HG02852 (cell line): ENCODE measurements at regions not wholly inside any gene's neighbourhood (a gene's known extent, or its start where the extent isn't known, plus 50 kb on each side); places are given as distances from the start of the nearest gene placed in this dataset.

Experiments used
- ATAC-seq: cut with Tn5 transposase; IDR thresholded peaks from one replicate; pipeline ENCODE4 v1.9.1; 2021; ENCODE audit warnings: mild to moderate bottlenecking, moderate library complexity; ENCODE audit not compliant: unreplicated experiment

DNA sequence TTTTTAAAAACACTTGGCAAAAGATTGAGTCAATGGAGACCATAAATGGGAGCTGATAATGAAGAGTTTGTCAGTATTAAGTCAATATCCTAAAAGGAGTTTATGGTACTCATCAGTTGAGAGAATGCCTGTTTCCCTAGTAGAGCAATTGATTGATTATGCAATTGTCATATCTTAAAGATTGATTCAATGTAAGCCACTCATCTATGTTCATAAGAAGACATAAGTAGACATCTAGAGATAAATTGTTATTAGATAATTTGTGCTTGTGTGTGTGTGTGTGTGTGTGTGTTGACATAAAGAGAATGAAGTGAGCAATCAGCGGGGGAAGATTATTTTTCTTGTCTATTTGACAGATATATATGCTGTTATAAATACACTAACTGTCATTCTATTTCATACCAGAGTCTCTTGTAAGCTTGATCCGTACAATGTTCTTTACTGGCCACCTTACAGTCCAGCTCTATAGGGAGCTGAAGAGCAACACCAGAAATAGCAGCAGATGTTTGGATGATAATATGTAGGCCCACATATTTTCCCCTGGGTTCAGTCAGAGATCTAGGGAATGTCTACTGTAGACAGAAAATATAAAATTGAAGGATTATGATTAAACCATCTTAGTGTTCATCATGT, 848.6 kb upstream of the EPHA6 start:
- ATAC-seq = no peak

DNA sequence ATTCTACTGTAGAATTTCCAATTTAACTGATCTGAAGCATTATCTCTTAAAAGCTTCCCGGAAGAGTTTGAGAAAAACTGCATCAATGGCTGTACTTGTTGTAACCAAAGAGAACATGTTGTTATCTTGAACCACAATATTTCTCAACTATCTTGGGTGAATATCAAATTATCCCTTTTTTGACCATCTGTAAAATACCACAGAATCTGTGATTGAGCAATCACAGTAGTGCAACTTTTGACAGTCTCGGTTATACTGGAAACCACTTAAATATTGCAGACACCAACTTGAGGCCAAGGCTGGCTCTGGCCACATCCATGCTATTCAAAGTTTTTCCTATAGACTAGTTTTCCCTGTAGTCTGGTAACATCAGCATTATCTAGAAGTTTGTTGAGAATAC, 842.8 kb upstream of the EPHA6 start:
- ATAC-seq = no peak

- ATAC-seq = no peak
These were observed 820.1 kb upstream of the EPHA6 start for GRCh38 chr3:95994338-95994737.

GRCh38 chr3:96000966-96001365, 813.4 kb upstream of the EPHA6 start:
- no peak for ATAC-seq

DNA sequence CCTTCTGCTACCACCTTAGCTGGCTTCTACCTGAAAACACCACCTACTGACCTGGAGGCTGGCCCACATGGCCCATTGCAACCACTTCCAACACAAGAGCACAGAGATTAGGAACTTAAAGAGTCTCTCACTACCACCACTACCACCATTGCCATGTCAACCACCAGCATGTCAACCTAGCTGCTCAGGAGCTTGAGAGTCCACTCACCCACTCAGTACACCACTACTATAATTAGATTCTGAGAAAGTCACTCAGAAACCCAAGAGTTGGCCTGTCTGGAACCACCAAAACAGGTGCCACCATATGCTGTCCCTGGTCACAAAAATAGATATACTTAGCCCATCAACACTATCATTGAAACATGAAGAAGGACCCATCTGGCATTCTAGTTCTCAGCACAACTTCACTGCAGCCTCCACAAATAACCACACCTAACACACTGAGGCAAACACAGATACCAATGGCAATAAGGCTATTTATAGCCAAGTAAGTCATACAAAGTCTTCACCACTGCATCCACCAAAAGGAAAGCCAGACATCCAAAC, 806.7 kb upstream of the EPHA6 start:
- no peak for ATAC-seq

DNA sequence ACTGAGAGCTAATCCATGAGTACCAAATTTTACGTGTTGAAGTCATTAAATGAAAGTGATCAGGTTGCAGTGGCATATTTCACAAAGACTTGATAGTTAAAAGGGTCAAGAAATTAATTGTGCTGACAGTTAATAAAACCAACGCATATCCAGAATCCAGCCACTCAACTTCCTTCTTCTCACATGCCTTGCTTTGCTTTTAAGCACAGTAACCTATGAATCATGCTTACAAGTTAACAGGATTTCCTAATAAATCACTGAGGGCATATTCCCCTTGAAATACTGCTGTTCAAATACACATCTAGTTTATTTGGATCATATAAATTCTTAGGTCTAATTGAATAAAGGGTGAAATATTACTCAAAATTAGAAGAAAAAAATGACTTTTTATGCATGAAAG, 801.5 kb upstream of the EPHA6 start:
- no peak for ATAC-seq

- no peak for ATAC-seq
These were observed 796.8 kb upstream of the EPHA6 start for GRCh38 chr3:96017556-96017955.

GRCh38 chr3:96022676-96023075, 791.7 kb upstream of the EPHA6 start:
- ATAC-seq = no peak

DNA sequence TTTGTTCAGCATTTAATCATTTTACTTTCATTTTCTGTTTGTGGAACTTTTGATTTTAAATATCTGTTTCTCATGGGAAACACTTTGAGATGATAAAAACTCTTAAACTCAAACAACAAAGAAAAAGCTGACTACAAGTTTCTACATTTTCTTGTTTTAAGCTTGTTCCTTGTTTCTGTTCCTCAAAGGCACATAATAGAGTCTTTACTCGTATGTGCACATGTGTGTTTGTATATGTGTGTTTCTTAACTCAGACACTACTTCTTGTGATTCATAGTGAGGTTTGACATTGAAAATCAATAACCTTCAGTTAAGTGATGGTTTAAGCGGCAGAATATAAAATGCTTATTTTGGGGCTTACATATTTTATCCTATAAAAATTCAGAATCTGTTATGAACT, 786.7 kb upstream of the EPHA6 start:
- no peak for ATAC-seq

GRCh38 chr3:96039632-96040031, 774.8 kb upstream of the EPHA6 start:
- ATAC-seq = no peak

- no peak for ATAC-seq
These were observed 755.1 kb upstream of the EPHA6 start for GRCh38 chr3:96059301-96059700.

GRCh38 chr3:96069065-96069464, 745.3 kb upstream of the EPHA6 start:
- no peak for ATAC-seq

DNA sequence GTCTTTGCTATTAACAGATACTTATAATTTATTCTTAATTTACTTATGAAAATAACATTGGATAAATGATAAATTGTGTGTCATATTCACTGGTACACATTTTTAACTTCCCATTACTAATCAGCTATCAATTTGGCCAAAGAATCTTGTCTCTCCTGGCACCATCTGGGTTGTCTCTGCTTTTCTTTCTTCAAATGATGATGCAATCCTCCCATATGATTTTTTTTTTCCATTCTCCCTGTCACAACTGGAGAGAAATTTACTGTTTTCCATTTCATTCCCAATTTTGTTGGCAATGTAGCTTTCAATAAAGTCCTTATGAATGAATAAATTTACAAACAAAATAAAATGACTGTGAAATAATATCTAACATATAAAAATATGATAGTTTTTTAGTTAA, 743.7 kb upstream of the EPHA6 start:
- ATAC-seq = no peak

GRCh38 chr3:96071097-96071496, 743.3 kb upstream of the EPHA6 start:
- ATAC-seq = no peak

DNA sequence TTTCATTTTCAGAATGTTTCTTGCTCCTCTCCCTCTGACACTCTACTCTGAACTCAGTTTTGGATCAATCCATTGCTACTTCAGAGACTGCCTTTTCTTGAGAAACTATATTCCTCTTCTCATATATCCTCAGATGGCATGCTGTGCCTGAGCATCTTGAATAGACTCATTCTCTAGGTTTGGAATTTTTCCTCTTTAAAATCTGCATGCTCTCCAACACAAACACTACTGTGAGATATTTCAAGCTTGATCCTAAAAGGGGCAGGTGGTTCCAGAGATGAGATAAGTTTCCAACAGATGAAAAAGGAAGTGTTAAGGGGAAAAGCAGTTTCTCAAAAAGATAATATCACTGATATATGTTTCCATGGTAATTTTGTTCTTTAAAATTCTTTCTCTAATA, 742.2 kb upstream of the EPHA6 start:
- ATAC-seq = no peak

GRCh38 chr3:96083610-96084009, 730.8 kb upstream of the EPHA6 start:
- ATAC-seq = no peak

DNA sequence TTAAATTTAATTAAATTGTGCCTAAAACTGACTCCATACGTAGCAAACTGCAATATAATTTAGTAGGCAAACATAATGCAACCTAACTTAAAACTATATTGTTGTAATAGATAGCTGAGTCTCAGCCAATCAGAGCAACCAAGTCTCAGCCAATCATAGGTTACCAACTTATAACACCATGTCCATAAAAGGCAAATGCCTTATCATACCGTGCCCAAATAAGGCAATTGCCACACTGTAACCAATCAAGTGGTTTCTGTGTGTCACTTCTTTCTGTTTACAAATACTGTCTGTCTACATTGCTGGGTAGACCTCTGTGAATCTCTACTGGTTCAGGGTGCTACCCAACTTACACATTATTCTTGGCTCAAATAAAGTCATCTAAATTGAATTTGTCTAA, 728.4 kb upstream of the EPHA6 start:
- ATAC-seq = no peak

- no peak for ATAC-seq
These were observed 713.3 kb upstream of the EPHA6 start for GRCh38 chr3:96101006-96101560.

- ATAC-seq = no peak
These were observed 707.7 kb upstream of the EPHA6 start for GRCh38 chr3:96106701-96107100.
